ACHN (cell line): ENCODE measurements at regions not wholly inside any gene's neighbourhood (a gene's known extent, or its start where the extent isn't known, plus 50 kb on each side); places are given as distances from the start of the nearest gene placed in this dataset.
"Not testable (repeated sequence)": the region's sequence is repeated elsewhere in the genome, so short reads cannot be mapped to it uniquely, and the experiment has no call there.

Experiments used
- DNase-seq: peaks from one replicate; pipeline ENCODE4 v3.0.0-alpha.2; 2015
- in situ Hi-C: cut with HindIII; loops from 2 replicates; pipeline ENCODE4 v1.10.0; 2017; ENCODE audit warnings: low sequenced_read_pairs, low pct_ligation_motif_present, low pct_unique_long_range_greater_than_20kb

GRCh38 chr5:84706678-84707641 lies 322.3 kb upstream of the EDIL3 start:
- in situ Hi-C loops: no loop called here
- DNase-seq: no peak

GRCh38 chr5:84700545-84700944 lies 315.9 kb upstream of the EDIL3 start:
- in situ Hi-C loops, DNase-seq: not testable (repeated sequence)

- no peak for DNase-seq
- in situ Hi-C loops: no loop called here
Observed at GRCh38 chr5:84696651-84697050, 312.0 kb upstream of the EDIL3 start.

- in situ Hi-C loops: no loop called here
Observed at GRCh38 chr5:84695330-84695729, 310.6 kb upstream of the EDIL3 start.

GRCh38 chr5:84693256-84693655 lies 308.6 kb upstream of the EDIL3 start:
- DNase-seq: no peak
- in situ Hi-C loops: no loop called here

More at GRCh38 chr5:84695330-84695729, 310.6 kb upstream of the EDIL3 start:
- no peak for DNase-seq

- in situ Hi-C loops: no loop called here
- peak; percentile 70 for DNase-seq
Observed at GRCh38 chr5:84688566-84688965, 303.9 kb upstream of the EDIL3 start.

GRCh38 chr5:84685121-84685894 lies 300.6 kb upstream of the EDIL3 start:
- in situ Hi-C loops: no loop called here
- no peak for DNase-seq

- no peak for DNase-seq
- in situ Hi-C loops: no loop called here
Observed at GRCh38 chr5:84683594-84683993, 298.9 kb upstream of the EDIL3 start.

- no peak for DNase-seq
- in situ Hi-C loops: no loop called here
Observed at GRCh38 chr5:84682531-84682930, 297.9 kb upstream of the EDIL3 start.

GRCh38 chr5:84680908-84681307 lies 296.2 kb upstream of the EDIL3 start:
- no peak for DNase-seq
- in situ Hi-C loops: no loop called here

GRCh38 chr5:84673785-84674184 lies 289.1 kb upstream of the EDIL3 start:
- in situ Hi-C loops: no loop called here

GRCh38 chr5:84667576-84667975 lies 282.9 kb upstream of the EDIL3 start:
- in situ Hi-C loops: no loop called here
- no peak for DNase-seq

More at GRCh38 chr5:84673785-84674184, 289.1 kb upstream of the EDIL3 start:
- no peak for DNase-seq

- in situ Hi-C loops: no loop called here
- no peak for DNase-seq
Observed at GRCh38 chr5:84650429-84650828, 265.7 kb upstream of the EDIL3 start.

- in situ Hi-C loops: no loop called here
- DNase-seq: no peak
Observed at GRCh38 chr5:84647581-84647980, 262.9 kb upstream of the EDIL3 start.

GRCh38 chr5:84642795-84643194 lies 258.1 kb upstream of the EDIL3 start:
- DNase-seq: peak; percentile 32
- in situ Hi-C loops: no loop called here

GRCh38 chr5:84642324-84642723 lies 257.6 kb upstream of the EDIL3 start:
- in situ Hi-C loops: no loop called here
- DNase-seq: no peak

- in situ Hi-C loops: no loop called here
- no peak for DNase-seq
Observed at GRCh38 chr5:84637662-84638375, 253.1 kb upstream of the EDIL3 start.

- DNase-seq: no peak
- in situ Hi-C loops: no loop called here
Observed at GRCh38 chr5:84635235-84636055, 250.8 kb upstream of the EDIL3 start.
